Mesenchymal stem cell (in vitro differentiated cells and primary cell): ENCODE measurements at regions not wholly inside any gene's neighbourhood (a gene's known extent, or its start where the extent isn't known, plus 50 kb on each side); places are given as distances from the start of the nearest gene placed in this dataset.

Experiments
- DNase-seq: peaks from one replicate; pipeline ENCODE4 v3.0.0-alpha.2; 2013
- H2AFZ ChIP-seq: one replicate; pipeline ENCODE4 v1.6.1; 2013; ENCODE audit warnings: low read depth, mild to moderate bottlenecking, control low read depth, inconsistent platforms, low read length, moderate library complexity
- H2AK5ac ChIP-seq: 2 replicates; pipeline ENCODE4 v1.6.1; 2013; ENCODE audit warnings: low read length, moderate library complexity, mild to moderate bottlenecking, inconsistent platforms; ENCODE audit not compliant: severe bottlenecking
- H2BK120ac ChIP-seq: one replicate; pipeline ENCODE4 v1.6.1; 2013; ENCODE audit warnings: low read depth, mild to moderate bottlenecking, inconsistent platforms, low read length, moderate library complexity
- H2BK12ac ChIP-seq, 2 experiments: one replicate each; pipeline ENCODE4 v1.6.1; 2013; ENCODE audit warnings: inconsistent platforms in 2 of 2, low read length in 2 of 2, mild to moderate bottlenecking in 2 of 2, moderate library complexity in 2 of 2, control low read depth in 1 of 2
- H2BK15ac ChIP-seq: one replicate; pipeline ENCODE4 v1.6.1; 2013; ENCODE audit warnings: mild to moderate bottlenecking, low read depth, inconsistent platforms; ENCODE audit not compliant: poor library complexity, severe bottlenecking
- H2BK5ac ChIP-seq: 2 replicates; pipeline ENCODE4 v1.6.1; 2013; ENCODE audit warnings: low read depth, mild to moderate bottlenecking, low read length, control low read depth, inconsistent platforms; ENCODE audit not compliant: poor library complexity, severe bottlenecking
- H3K14ac ChIP-seq, 2 experiments: one replicate each; pipeline ENCODE4 v1.6.1; 2013; ENCODE audit warnings: inconsistent platforms in 2 of 2, low read length in 2 of 2, control low read depth in 1 of 2, mild to moderate bottlenecking in 1 of 2, moderate library complexity in 1 of 2
- H3K18ac ChIP-seq, 2 experiments: one replicate each; pipeline ENCODE4 v1.6.1; 2013; ENCODE audit warnings: inconsistent platforms in 2 of 2, low read length in 2 of 2, control low read depth in 1 of 2, low read depth in 1 of 2, mild to moderate bottlenecking in 1 of 2
- H3K23ac ChIP-seq, 2 experiments: one replicate each; pipeline ENCODE4 v1.6.1; 2013; ENCODE audit warnings: inconsistent platforms in 2 of 2, low read length in 2 of 2, mild to moderate bottlenecking in 2 of 2, moderate library complexity in 2 of 2, control low read depth in 1 of 2
- H3K27ac ChIP-seq: 2 replicates; pipeline ENCODE4 v1.5.1; 2013; ENCODE audit warnings: mild to moderate bottlenecking, moderate library complexity, low read length, control low read depth, inconsistent platforms; ENCODE audit not compliant: poor library complexity, severe bottlenecking
- H3K27me3 ChIP-seq, 2 experiments: 2 replicates each; pipeline versions ENCODE4 v1.6.1 to v1.7.0; 2013; ENCODE audit warnings: low read length in 2 of 2, mild to moderate bottlenecking in 2 of 2, moderate library complexity in 2 of 2, control low read depth in 1 of 2, inconsistent platforms in 1 of 2; ENCODE audit not compliant: control insufficient read depth in 1 of 2, insufficient read depth in 1 of 2
- H3K36me3 ChIP-seq, 2 experiments: 2 replicates each; pipeline versions ENCODE4 v1.6.1 to v1.7.0; 2013; ENCODE audit warnings: low read length in 2 of 2, control low read depth in 1 of 2, inconsistent platforms in 1 of 2, low read depth in 1 of 2, mild to moderate bottlenecking in 1 of 2; ENCODE audit not compliant: insufficient read depth in 2 of 2, control insufficient read depth in 1 of 2
- H3K4ac ChIP-seq, 2 experiments: one replicate each; pipeline ENCODE4 v1.6.1; 2013; ENCODE audit warnings: inconsistent platforms in 2 of 2, low read length in 2 of 2, mild to moderate bottlenecking in 2 of 2, moderate library complexity in 2 of 2, control low read depth in 1 of 2, low read depth in 1 of 2
- H3K4me1 ChIP-seq: 2 replicates; pipeline ENCODE4 v1.6.1; 2013; ENCODE audit warnings: low read depth, low read length, control low read depth; ENCODE audit not compliant: control insufficient read depth, insufficient read depth
- H3K4me2 ChIP-seq: 2 replicates; pipeline ENCODE4 v1.6.1; 2013; ENCODE audit warnings: low read length, mild to moderate bottlenecking, inconsistent platforms; ENCODE audit not compliant: poor library complexity, severe bottlenecking
- H3K4me3 ChIP-seq, 2 experiments: 2 replicates each; pipeline versions ENCODE4 v1.5.1 to v1.7.0; 2013; ENCODE audit warnings: low read length in 2 of 2, mild to moderate bottlenecking in 2 of 2, control low read depth in 1 of 2, low read depth in 1 of 2; ENCODE audit not compliant: insufficient read depth in 1 of 2
- H3K79me1 ChIP-seq: replicated peaks from 2 replicates; pipeline ENCODE4 v1.6.1; 2013; ENCODE audit warnings: mild to moderate bottlenecking, control low read depth, low read length, inconsistent platforms; ENCODE audit not compliant: poor library complexity, severe bottlenecking
- H3K9ac ChIP-seq: 2 replicates; pipeline ENCODE4 v1.7.0; 2013; ENCODE audit warnings: mild to moderate bottlenecking, low read length, moderate library complexity
- H3K9me3 ChIP-seq: 2 replicates; pipeline ENCODE4 v1.7.0; 2013; ENCODE audit warnings: mild to moderate bottlenecking, low read length; ENCODE audit not compliant: control insufficient read depth
- H4K8ac ChIP-seq: one replicate; pipeline ENCODE4 v1.6.1; 2013; ENCODE audit warnings: inconsistent platforms, mild to moderate bottlenecking, low read length, moderate library complexity
- H4K91ac ChIP-seq: one replicate; pipeline ENCODE4 v1.6.1; 2013; ENCODE audit warnings: mild to moderate bottlenecking, low read length, inconsistent platforms
- WGBS: methylation state at CpG from one replicate; pipeline ENCODE4 v1.1.7; 2013; ENCODE audit warnings: mixed read lengths; 5-methylcytosine and 5-hydroxymethylcytosine counted together

- H3K9ac ChIP-seq: no peak overlapping the region
- WGBS: 71% methylated on average over 4 of the region's 4 CpGs
- no peaks in the 10 kb centered on the region for H3K79me1 ChIP-seq
These were observed 164.3 kb upstream of the CHST9 start for GRCh38 chr18:27349284-27349882.

GRCh38 chr18:27331606-27332005 is 146.5 kb upstream of the CHST9 start:
- Histone ChIP-seq H4K8ac (no peak overlapping the region), H3K23ac (no peak overlapping the region), H3K4me3 (no peak overlapping the region), H3K79me1 (no peaks in the 10 kb centered on the region), H3K18ac (no peak overlapping the region), H3K4me1 (no peaks in the 10 kb centered on the region), H3K27me3 (no peaks in the 10 kb centered on the region), H2BK12ac (no peak overlapping the region), H3K14ac (no peak overlapping the region), H4K91ac (no peak overlapping the region), H3K9me3 (no peaks in the 10 kb centered on the region), H2AFZ (no peak overlapping the region), H2BK15ac (no peak overlapping the region), H3K27ac (no peak overlapping the region), H3K4ac (no peak overlapping the region), H3K4me2 (no peak overlapping the region), H3K36me3 (no peaks in the 10 kb centered on the region), H2AK5ac (no peak overlapping the region), H2BK120ac (no peak overlapping the region), H2BK5ac (no peak overlapping the region), H3K9ac (no peak overlapping the region)
- WGBS: no CpG with 5 or more reads among the region's 1 CpG
- no peak for DNase-seq

More at GRCh38 chr18:27349284-27349882, 164.3 kb upstream of the CHST9 start:
- Histone ChIP-seq H2AFZ (no peak overlapping the region), H3K27me3 (no peaks in the 10 kb centered on the region), H3K4ac (no peak overlapping the region), H2BK15ac (no peak overlapping the region), H4K8ac (no peak overlapping the region), H2BK120ac (no peak overlapping the region), H3K4me1 (no peaks in the 10 kb centered on the region), H3K27ac (no peak overlapping the region), H2AK5ac (no peak overlapping the region), H3K14ac (no peak overlapping the region), H4K91ac (no peak overlapping the region), H3K23ac (no peak overlapping the region), H2BK5ac (no peak overlapping the region), H3K9me3 (no peaks in the 10 kb centered on the region), H3K4me3 (no peak overlapping the region), H3K36me3 (no peaks in the 10 kb centered on the region), H3K4me2 (no peak overlapping the region), H2BK12ac (no peak overlapping the region), H3K18ac (no peak overlapping the region)
- no peak for DNase-seq

DNA sequence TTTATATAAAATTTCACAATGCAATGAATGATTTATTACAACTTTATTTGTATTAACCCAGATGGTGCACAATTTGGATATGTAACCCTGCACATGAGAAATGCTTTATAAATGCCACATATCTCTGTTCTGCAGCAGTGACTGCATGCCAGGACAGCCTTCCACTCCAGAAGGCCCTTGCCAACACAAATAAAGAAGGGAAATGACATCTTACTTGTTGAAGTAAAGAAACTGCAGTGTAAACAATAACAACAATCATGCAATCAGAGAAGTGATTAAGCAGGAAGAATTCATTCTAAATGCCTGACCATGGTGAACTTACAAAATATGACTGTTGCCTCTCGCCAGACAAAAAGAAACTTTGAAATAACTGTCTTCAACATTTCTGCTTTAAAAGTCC is 129.9 kb upstream of the CHST9 start:
- H3K79me1 ChIP-seq: no peaks in the 10 kb centered on the region
- H3K9me3 ChIP-seq: no peaks in the 10 kb centered on the region
- no peak overlapping the region for H3K4me2 ChIP-seq
- H3K4me1 ChIP-seq: no peaks in the 10 kb centered on the region
- no peak overlapping the region for H3K4ac ChIP-seq
- no peak overlapping the region for H2BK5ac ChIP-seq
- peak; percentile 0 for DNase-seq
- H2BK12ac ChIP-seq: no peak overlapping the region
- no peaks in the 10 kb centered on the region for H3K27me3 ChIP-seq
- no peak overlapping the region for H2BK15ac ChIP-seq
- no peak overlapping the region for H3K18ac ChIP-seq
- no peak overlapping the region for H2AK5ac ChIP-seq
- no peak overlapping the region for H4K8ac ChIP-seq
- no peaks in the 10 kb centered on the region for H3K36me3 ChIP-seq
- H2BK120ac ChIP-seq: no peak overlapping the region
- no CpG with 5 or more reads among the region's 1 CpG for WGBS
- H3K9ac ChIP-seq: no peak overlapping the region
- H3K4me3 ChIP-seq: no peak overlapping the region
- H3K23ac ChIP-seq: no peak overlapping the region
- H2AFZ ChIP-seq: no peak overlapping the region
- no peak overlapping the region for H3K27ac ChIP-seq
- H3K14ac ChIP-seq: no peak overlapping the region
- H4K91ac ChIP-seq: no peak overlapping the region

GRCh38 chr18:27313678-27314077 is 128.6 kb upstream of the CHST9 start:
- H3K4ac ChIP-seq: no peak overlapping the region
- H3K27ac ChIP-seq: no peak overlapping the region
- no peak overlapping the region for H3K9ac ChIP-seq
- H4K91ac ChIP-seq: no peak overlapping the region
- no peak overlapping the region for H2BK12ac ChIP-seq
- WGBS: 27% methylated on average over 1 of the region's 1 CpG
- H3K18ac ChIP-seq: no peak overlapping the region
- DNase-seq: no peak
- no peak overlapping the region for H2BK5ac ChIP-seq
- no peak overlapping the region for H4K8ac ChIP-seq
- no peak overlapping the region for H2AK5ac ChIP-seq
- no peak overlapping the region for H2AFZ ChIP-seq
- no peak overlapping the region for H2BK15ac ChIP-seq
- H3K4me1 ChIP-seq: no peaks in the 10 kb centered on the region
- H2BK120ac ChIP-seq: no peak overlapping the region
- no peaks in the 10 kb centered on the region for H3K9me3 ChIP-seq
- H3K79me1 ChIP-seq: no peaks in the 10 kb centered on the region
- H3K4me2 ChIP-seq: no peak overlapping the region
- no peak overlapping the region for H3K4me3 ChIP-seq
- H3K27me3 ChIP-seq: no peaks in the 10 kb centered on the region
- no peaks in the 10 kb centered on the region for H3K36me3 ChIP-seq
- no peak overlapping the region for H3K14ac ChIP-seq
- no peak overlapping the region for H3K23ac ChIP-seq
